ENCODE measurements at regions not wholly inside any gene's neighbourhood (a gene's known extent, or its start where the extent isn't known, plus 50 kb on each side); places are given as distances from the start of the nearest gene placed in this dataset.

DNA sequence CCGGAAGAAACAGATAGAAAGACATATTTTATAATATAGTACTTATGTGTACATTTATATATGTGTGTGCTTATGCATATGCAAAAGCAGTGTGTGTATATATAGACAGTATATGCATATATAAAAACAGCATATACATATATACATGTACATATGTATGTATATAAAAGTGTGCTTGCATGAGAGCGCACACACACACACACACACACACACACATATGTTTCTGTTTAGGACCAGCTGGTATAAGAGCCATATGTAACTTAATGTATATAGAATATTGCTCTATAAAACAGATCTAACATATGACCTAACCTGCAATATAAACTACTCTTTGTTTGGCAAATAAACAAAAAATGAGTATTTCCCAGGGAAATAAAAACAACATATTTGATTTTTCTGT is 65.1 kb upstream of the CDH9 start:
- TF ChIP-seq, protein P1, sequence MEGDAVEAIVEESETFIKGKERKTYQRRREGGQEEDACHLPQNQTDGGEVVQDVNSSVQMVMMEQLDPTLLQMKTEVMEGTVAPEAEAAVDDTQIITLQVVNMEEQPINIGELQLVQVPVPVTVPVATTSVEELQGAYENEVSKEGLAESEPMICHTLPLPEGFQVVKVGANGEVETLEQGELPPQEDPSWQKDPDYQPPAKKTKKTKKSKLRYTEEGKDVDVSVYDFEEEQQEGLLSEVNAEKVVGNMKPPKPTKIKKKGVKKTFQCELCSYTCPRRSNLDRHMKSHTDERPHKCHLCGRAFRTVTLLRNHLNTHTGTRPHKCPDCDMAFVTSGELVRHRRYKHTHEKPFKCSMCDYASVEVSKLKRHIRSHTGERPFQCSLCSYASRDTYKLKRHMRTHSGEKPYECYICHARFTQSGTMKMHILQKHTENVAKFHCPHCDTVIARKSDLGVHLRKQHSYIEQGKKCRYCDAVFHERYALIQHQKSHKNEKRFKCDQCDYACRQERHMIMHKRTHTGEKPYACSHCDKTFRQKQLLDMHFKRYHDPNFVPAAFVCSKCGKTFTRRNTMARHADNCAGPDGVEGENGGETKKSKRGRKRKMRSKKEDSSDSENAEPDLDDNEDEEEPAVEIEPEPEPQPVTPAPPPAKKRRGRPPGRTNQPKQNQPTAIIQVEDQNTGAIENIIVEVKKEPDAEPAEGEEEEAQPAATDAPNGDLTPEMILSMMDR (IDR thresholded peaks at IDR 0.05), result no peak
- TF ChIP-seq POLR2A (IDR thresholded peaks at IDR 0.05), result no peak

Measured in body of pancreas (tissue), 4 donors.